ENCODE measurements at regions not wholly inside any gene's neighbourhood (a gene's known extent, or its start where the extent isn't known, plus 50 kb on each side); places are given as distances from the start of the nearest gene placed in this dataset.

- no peak overlapping the region for H3K4me2 ChIP-seq (ENCODE audit: low read depth, low read length, poor library complexity, severe bottlenecking)
- no peak overlapping the region for H3K27ac ChIP-seq (ENCODE audit: low read depth, low read length)
- no peak overlapping the region for H3K9ac ChIP-seq (ENCODE audit: low read length)
- no peaks in the 10 kb centered on the region for H3K36me3 ChIP-seq (ENCODE audit: low read length)
- no peak overlapping the region for H2AFZ ChIP-seq (ENCODE audit: low read depth, low read length, severe bottlenecking)
- H4K20me1 ChIP-seq (ENCODE audit: low read depth, low read length), result no peaks in the 10 kb centered on the region
- no peak overlapping the region for H3K4me3 ChIP-seq (ENCODE audit: insufficient read depth, low read length, poor library complexity, severe bottlenecking)
- H3K9me3 ChIP-seq (ENCODE audit: insufficient read depth, low read length), result no peaks in the 10 kb centered on the region
- no peaks in the 10 kb centered on the region for H3K9me2 ChIP-seq (replicated peaks; ENCODE audit: insufficient read depth, low read length)
- H3K79me2 ChIP-seq (ENCODE audit: insufficient read depth, low read length), result no peaks in the 10 kb centered on the region
- no peak for TF ChIP-seq EZH2phosphoT487 (conservative IDR thresholded peaks at IDR 0.05; ENCODE audit: low read length)
- TF ChIP-seq CTCF (IDR thresholded peaks at IDR 0.05; ENCODE audit: insufficient read depth, low read length, poor library complexity, severe bottlenecking), result no peak
- H3F3A ChIP-seq (ENCODE audit: insufficient read depth), result no peaks in the 10 kb centered on the region
- no peaks in the 10 kb centered on the region for H3K27me3 ChIP-seq (ENCODE audit: low read length)
These were observed 124.2 kb downstream of the RPRM start for GRCh38 chr2:153354377-153354776.

GRCh38 chr2:153349603-153350002, 129.0 kb downstream of the RPRM start:
- no peaks in the 10 kb centered on the region for H3K36me3 ChIP-seq (ENCODE audit: low read length)
- H3K79me2 ChIP-seq (ENCODE audit: insufficient read depth, low read length), result no peaks in the 10 kb centered on the region
- no peaks in the 10 kb centered on the region for H4K20me1 ChIP-seq (ENCODE audit: low read depth, low read length)
- no peaks in the 10 kb centered on the region for H3K9me3 ChIP-seq (ENCODE audit: insufficient read depth, low read length)
- TF ChIP-seq CTCF (IDR thresholded peaks at IDR 0.05; ENCODE audit: insufficient read depth, low read length, poor library complexity, severe bottlenecking) (no peak), EZH2phosphoT487 (conservative IDR thresholded peaks at IDR 0.05; ENCODE audit: low read length) (no peak)
- no peaks in the 10 kb centered on the region for H3K9me2 ChIP-seq (replicated peaks; ENCODE audit: insufficient read depth, low read length)
- H3K27me3 ChIP-seq (ENCODE audit: low read length), result no peaks in the 10 kb centered on the region
- no peak overlapping the region for H3K4me2 ChIP-seq (ENCODE audit: low read depth, low read length, poor library complexity, severe bottlenecking)
- H3K27ac ChIP-seq (ENCODE audit: low read depth, low read length), result no peak overlapping the region
- H3F3A ChIP-seq (ENCODE audit: insufficient read depth), result no peaks in the 10 kb centered on the region
- H2AFZ ChIP-seq (ENCODE audit: low read depth, low read length, severe bottlenecking), result no peak overlapping the region
- H3K4me3 ChIP-seq (ENCODE audit: insufficient read depth, low read length, poor library complexity, severe bottlenecking), result no peak overlapping the region
- no peak overlapping the region for H3K9ac ChIP-seq (ENCODE audit: low read length)

- no peak overlapping the region for H2AFZ ChIP-seq (ENCODE audit: low read depth, low read length, severe bottlenecking)
These were observed 130.6 kb downstream of the RPRM start for GRCh38 chr2:153347818-153348495.

More at GRCh38 chr2:153347818-153348495, 130.6 kb downstream of the RPRM start:
- no peak overlapping the region for H3K4me3 ChIP-seq (ENCODE audit: insufficient read depth, low read length, poor library complexity, severe bottlenecking)
- H3F3A ChIP-seq (ENCODE audit: insufficient read depth), result no peaks in the 10 kb centered on the region
- H3K79me2 ChIP-seq (ENCODE audit: insufficient read depth, low read length), result no peaks in the 10 kb centered on the region
- H3K27ac ChIP-seq (ENCODE audit: low read depth, low read length), result no peak overlapping the region
- TF ChIP-seq CTCF (IDR thresholded peaks at IDR 0.05; ENCODE audit: insufficient read depth, low read length, poor library complexity, severe bottlenecking), result no peak
- TF ChIP-seq EZH2phosphoT487 (conservative IDR thresholded peaks at IDR 0.05; ENCODE audit: low read length), result no peak
- H3K9ac ChIP-seq (ENCODE audit: low read length), result no peak overlapping the region
- H3K9me3 ChIP-seq (ENCODE audit: insufficient read depth, low read length), result no peaks in the 10 kb centered on the region
- no peaks in the 10 kb centered on the region for H3K36me3 ChIP-seq (ENCODE audit: low read length)
- H4K20me1 ChIP-seq (ENCODE audit: low read depth, low read length), result no peaks in the 10 kb centered on the region
- H3K9me2 ChIP-seq (replicated peaks; ENCODE audit: insufficient read depth, low read length), result no peaks in the 10 kb centered on the region
- no peaks in the 10 kb centered on the region for H3K27me3 ChIP-seq (ENCODE audit: low read length)
- no peak overlapping the region for H3K4me2 ChIP-seq (ENCODE audit: low read depth, low read length, poor library complexity, severe bottlenecking)

Measured in SU-DHL-6 (cell line).